A549 (cell line): ENCODE measurements at regions not wholly inside any gene's neighbourhood (a gene's known extent, or its start where the extent isn't known, plus 50 kb on each side); places are given as distances from the start of the nearest gene placed in this dataset.

Experiments used
- KDM1A ChIP-seq: fragments of 200-600 bp; sonication (generic); IDR thresholded peaks from 2 replicates; pipeline ENCODE4 v1.6.1; 2016; ENCODE audit warnings: low read depth, mild to moderate bottlenecking
- REST ChIP-seq: fragments of 200-600 bp; sonication (generic); IDR thresholded peaks from 2 replicates; pipeline ENCODE4 v1.6.1; 2016; ENCODE audit warnings: antibody characterized with exemption, mild to moderate bottlenecking, moderate library complexity
- RFX5 ChIP-seq: fragments of 450-650 bp; IDR thresholded peaks from 2 replicates; pipeline ENCODE4 v1.7.1; 2014; ENCODE audit warnings: antibody characterized with exemption, mild to moderate bottlenecking, moderate library complexity
- RNF2 ChIP-seq: fragments of 200-600 bp; sonication (generic); IDR thresholded peaks from 2 replicates; pipeline ENCODE4 v1.6.1; 2016; ENCODE audit warnings: low read depth, mild to moderate bottlenecking, antibody characterized with exemption, moderate library complexity, borderline replicate concordance
- USF2 ChIP-seq: fragments of 450-650 bp; IDR thresholded peaks from 2 replicates; pipeline ENCODE4 v1.6.1; 2014; ENCODE audit warnings: antibody characterized with exemption

- TF ChIP-seq USF2, result no peak
- TF ChIP-seq REST, result no peak
- TF ChIP-seq RNF2, result no peak
- TF ChIP-seq KDM1A, result no peak
- TF ChIP-seq RFX5, result no peak
Observed at GRCh38 chr16:9160551-9160911, 69.1 kb downstream of the HAPSTR1 start.
